GM12875 (cell line): ENCODE measurements at regions not wholly inside any gene's neighbourhood (a gene's known extent, or its start where the extent isn't known, plus 50 kb on each side); places are given as distances from the start of the nearest gene placed in this dataset.

ENCODE experiments used
- H3K4me3 ChIP-seq: one replicate; pipeline ENCODE4 v1.5.1; 2011; ENCODE audit warnings: low read depth, low read length, control low read depth
- TF ChIP-seq, protein P1 (sequence below): IDR thresholded peaks from 2 replicates; pipeline ENCODE4 v1.5.1; 2011; ENCODE audit warnings: low read depth, mild to moderate bottlenecking, control low read depth, inconsistent platforms, low read length, moderate library complexity, borderline replicate concordance; ENCODE audit not compliant: insufficient read depth

DNA sequence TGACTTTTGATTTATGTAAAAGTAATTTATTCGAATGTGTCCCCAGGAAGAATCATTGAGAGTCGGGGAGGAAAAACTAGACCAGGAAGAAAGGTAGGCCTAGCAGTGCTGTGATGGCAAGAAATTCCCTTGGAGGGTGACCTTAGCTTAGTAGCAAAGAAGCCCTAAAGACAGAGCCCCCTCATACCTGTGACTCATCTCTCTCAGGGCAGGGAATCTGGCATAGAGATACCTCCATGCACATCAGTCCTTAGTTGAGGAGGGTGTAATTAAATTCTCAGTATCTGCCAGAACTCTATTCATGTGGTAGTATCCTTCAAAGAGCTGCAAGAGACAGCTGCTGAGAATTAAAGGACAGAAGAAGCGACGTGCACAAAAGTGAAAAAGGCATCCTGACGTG lies 360.3 kb downstream of the FBXO15 start:
- no peak overlapping the region for H3K4me3 ChIP-seq
- TF ChIP-seq, protein P1, sequence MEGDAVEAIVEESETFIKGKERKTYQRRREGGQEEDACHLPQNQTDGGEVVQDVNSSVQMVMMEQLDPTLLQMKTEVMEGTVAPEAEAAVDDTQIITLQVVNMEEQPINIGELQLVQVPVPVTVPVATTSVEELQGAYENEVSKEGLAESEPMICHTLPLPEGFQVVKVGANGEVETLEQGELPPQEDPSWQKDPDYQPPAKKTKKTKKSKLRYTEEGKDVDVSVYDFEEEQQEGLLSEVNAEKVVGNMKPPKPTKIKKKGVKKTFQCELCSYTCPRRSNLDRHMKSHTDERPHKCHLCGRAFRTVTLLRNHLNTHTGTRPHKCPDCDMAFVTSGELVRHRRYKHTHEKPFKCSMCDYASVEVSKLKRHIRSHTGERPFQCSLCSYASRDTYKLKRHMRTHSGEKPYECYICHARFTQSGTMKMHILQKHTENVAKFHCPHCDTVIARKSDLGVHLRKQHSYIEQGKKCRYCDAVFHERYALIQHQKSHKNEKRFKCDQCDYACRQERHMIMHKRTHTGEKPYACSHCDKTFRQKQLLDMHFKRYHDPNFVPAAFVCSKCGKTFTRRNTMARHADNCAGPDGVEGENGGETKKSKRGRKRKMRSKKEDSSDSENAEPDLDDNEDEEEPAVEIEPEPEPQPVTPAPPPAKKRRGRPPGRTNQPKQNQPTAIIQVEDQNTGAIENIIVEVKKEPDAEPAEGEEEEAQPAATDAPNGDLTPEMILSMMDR: no peak

DNA sequence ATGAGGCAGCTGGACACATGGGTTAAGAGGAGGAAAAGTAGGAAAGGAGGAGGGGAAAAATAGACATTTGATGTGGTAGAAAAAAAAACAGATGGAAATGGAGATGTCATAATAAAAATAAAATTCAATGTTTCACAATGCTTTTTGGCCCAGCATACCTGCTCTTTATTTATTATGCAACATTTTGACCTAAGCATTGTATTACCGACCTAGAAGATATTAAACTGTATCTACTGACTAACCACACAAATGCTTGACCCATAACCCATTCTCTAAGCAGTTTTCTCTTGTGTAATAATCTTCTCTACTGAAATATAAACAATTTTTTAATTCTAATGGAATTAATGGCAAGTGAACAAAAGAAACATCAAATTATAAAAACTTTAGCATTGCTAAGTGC lies 362.3 kb downstream of the FBXO15 start:
- no peak overlapping the region for H3K4me3 ChIP-seq
- TF ChIP-seq, protein P1: no peak

DNA sequence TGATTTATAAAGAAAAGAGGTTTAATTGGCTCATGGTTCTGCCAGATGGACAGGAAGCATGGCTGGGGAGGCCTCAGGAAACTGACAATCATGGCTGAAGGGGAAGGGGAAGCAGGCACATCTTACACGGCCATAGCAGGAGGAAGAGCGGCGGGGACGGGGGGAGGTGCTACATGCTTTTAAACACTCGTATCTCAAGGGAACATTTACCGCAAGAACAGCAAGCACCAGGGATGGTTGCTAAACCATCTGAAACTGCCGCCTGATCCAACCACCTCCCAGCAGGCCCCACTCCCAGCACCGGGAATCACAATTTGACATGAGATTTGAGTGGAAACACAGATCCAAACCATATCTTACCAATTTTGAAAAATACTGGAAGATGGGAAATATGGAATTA lies 362.8 kb downstream of the FBXO15 start:
- no peak overlapping the region for H3K4me3 ChIP-seq
- TF ChIP-seq, protein P1: no peak

DNA sequence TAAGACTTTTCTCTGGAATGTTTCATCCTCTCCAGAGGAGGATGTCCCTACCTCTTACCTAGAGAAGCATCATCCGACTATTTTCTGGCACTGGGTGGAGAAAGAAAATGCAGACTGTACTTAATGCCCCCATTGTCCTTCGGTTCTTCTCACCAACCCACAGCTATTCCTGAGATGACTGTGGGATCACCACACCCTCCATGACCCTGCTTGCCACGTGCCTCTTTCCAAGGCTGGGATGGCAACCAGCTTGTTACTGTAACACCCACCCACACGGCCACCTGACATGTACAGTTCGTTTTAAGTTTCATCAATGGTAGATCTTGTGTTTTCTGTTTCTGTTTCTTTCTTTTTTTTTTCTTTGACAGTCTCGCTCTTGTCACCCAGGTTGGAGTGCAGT lies 365.2 kb downstream of the FBXO15 start:
- no peak overlapping the region for H3K4me3 ChIP-seq
- TF ChIP-seq, protein P1: no peak

DNA sequence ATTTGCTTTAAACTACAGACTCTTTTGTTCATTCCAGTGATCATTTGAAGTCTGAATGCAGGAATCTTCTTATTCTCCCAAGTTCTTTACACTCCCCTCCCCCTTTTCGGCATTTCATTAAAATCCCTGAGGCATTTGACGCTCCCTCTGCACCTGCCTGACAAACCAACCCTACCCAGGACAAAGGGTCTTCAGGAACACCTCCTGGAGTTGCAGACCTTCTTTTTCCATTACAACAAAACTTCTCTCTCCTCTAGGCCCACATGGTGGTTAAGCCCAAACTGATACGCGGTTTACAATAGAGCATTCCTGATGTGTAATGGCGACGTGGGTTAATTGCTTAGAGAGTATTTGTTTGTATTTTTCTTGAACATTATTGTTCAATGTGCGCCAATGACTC lies 367.4 kb downstream of the FBXO15 start:
- TF ChIP-seq, protein P1: no peak
- H3K4me3 ChIP-seq: no peak overlapping the region

DNA sequence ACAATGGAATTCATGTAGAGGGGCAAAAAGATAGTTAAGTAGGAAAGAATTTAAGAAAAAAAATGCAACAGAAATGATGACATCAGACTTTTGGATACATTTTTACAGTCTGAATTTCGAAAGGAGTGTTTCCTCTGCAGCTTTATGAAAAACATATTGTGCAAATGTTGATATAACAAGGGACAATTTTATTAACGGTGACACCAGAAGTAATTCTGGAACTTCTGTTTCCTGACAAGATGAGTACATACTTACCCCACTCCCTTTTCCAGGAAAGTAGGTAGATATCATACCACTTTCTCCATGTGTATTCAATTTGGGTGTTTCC lies 369.6 kb downstream of the FBXO15 start:
- TF ChIP-seq, protein P1: no peak
- no peak overlapping the region for H3K4me3 ChIP-seq

DNA sequence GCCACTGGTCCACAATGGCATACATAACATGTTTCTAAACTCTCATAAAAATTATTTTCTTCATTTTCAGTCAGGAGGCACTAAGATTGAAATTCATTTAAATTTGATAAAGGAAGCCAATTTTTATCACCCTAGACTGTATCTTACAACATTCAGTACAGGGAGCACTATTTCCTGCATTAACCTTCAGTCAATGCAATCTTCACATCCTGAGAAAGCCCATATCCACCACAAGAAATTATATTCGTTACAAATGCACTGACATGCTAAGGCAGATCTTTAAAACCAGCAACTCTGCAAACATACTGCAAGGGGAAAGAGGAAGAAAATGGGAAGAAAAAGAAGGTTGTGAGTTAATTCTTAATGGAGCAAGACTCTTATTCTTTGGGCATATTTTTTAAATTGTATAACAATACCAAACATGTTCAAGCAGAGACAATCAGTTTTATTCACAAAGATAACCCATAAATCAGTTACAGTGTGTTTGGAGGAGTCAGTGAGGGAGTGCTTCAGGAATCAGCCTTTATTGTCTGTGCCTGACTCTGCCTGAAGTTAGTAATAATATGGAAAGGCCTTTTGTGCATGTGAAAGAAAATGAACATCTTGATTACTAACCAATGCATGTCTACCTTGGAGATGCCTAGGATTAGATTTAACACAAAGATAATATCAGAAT lies 370.1 kb downstream of the FBXO15 start:
- TF ChIP-seq, protein P1: no peak
- no peak overlapping the region for H3K4me3 ChIP-seq
